CD4-positive, alpha-beta T cell (primary cell): ENCODE measurements at regions not wholly inside any gene's neighbourhood (a gene's known extent, or its start where the extent isn't known, plus 50 kb on each side); places are given as distances from the start of the nearest gene placed in this dataset.

ENCODE experiments used
- ATAC-seq: fragments of 200-7000 bp; cut with Tn5 transposase; one replicate; pipeline ENCODE4 v1.10.0; 2022; ENCODE audit warnings: mild to moderate bottlenecking; ENCODE audit not compliant: poor library complexity
- CTCF ChIA-PET: fragments of 350-600 bp; sonication (Branson Sonifier 250); formaldehyde crosslinking; loops from one replicate; lab custom pipeline; 2021; ENCODE audit warnings: antibody characterized with exemption, inconsistent platforms; lab: Charles Lee
- POLR2A ChIA-PET: fragments of 350-600 bp; sonication (Branson Sonifier 250); formaldehyde crosslinking; loops from one replicate; lab custom pipeline; 2021; ENCODE audit warnings: antibody characterized with exemption, inconsistent platforms; lab: Charles Lee
- DNase-seq, 14 experiments: peaks; one replicate each; pipeline ENCODE4 v3.0.0-alpha.2; 2013 to 2020; ENCODE audit warnings: mixed read lengths in 2 of 14
- H3K27ac ChIP-seq, 2 donors: one replicate each; pipeline versions ENCODE4 v1.5.1 to v1.7.0; 2013; ENCODE audit warnings: low read length in 2 of 2, low read depth in 1 of 2, mild to moderate bottlenecking in 1 of 2
- H3K27me3 ChIP-seq, 2 experiments: 1 replicate in 1 of 2; 2 replicates in 1 of 2; pipeline versions ENCODE4 v1.6.1 to v1.7.0; 2013; ENCODE audit warnings: low read length in 2 of 2, control low read depth in 1 of 2, mild to moderate bottlenecking in 1 of 2, moderate library complexity in 1 of 2; ENCODE audit not compliant: insufficient read depth in 2 of 2, control insufficient read depth in 1 of 2
- H3K36me3 ChIP-seq: one replicate; pipeline ENCODE4 v1.6.1; 2013; ENCODE audit warnings: low read length, control low read depth; ENCODE audit not compliant: insufficient read depth
- H3K4me1 ChIP-seq: one replicate; pipeline ENCODE4 v1.6.1; 2013; ENCODE audit warnings: low read length, control low read depth; ENCODE audit not compliant: insufficient read depth
- H3K4me3 ChIP-seq: one replicate; pipeline ENCODE4 v1.5.1; 2013; ENCODE audit warnings: mild to moderate bottlenecking, low read length, moderate library complexity
- H3K9me3 ChIP-seq, 2 experiments: 1 replicate in 1 of 2; 2 replicates in 1 of 2; pipeline versions ENCODE4 v1.6.1 to v1.7.0; 2013; ENCODE audit warnings: low read length in 2 of 2, mild to moderate bottlenecking in 2 of 2, control low read depth in 1 of 2, moderate library complexity in 1 of 2; ENCODE audit not compliant: control insufficient read depth in 1 of 2, insufficient read depth in 1 of 2
- H3K27ac Mint-ChIP-seq: one replicate; pipeline ENCODE4 v1.8.0; 2020; ENCODE audit warnings: mixed read lengths
- H3K27me3 Mint-ChIP-seq: one replicate; pipeline ENCODE4 v1.8.0; 2021; ENCODE audit warnings: mixed read lengths
- H3K36me3 Mint-ChIP-seq: one replicate; pipeline ENCODE4 v1.8.0; 2021; ENCODE audit warnings: low read depth, mixed read lengths
- H3K4me1 Mint-ChIP-seq: one replicate; pipeline ENCODE4 v1.8.0; 2021; ENCODE audit warnings: low read depth, mixed read lengths
- H3K4me3 Mint-ChIP-seq: one replicate; pipeline ENCODE4 v1.8.0; 2020; ENCODE audit warnings: mild to moderate bottlenecking, mixed read lengths
- H3K9me3 Mint-ChIP-seq: one replicate; pipeline ENCODE4 v1.8.0; 2020; ENCODE audit warnings: mixed read lengths
- CTCF ChIP-seq: fragments of 200-600 bp; IDR thresholded peaks from one replicate; pipeline ENCODE4 v1.8.0; 2022; ENCODE audit warnings: antibody characterized with exemption, mild to moderate bottlenecking
- intact Hi-C, 2 experiments: fragments of 100-400 bp; cut with DNase I in 1 of 2; cut with micrococcal nuclease in 1 of 2; formaldehyde crosslinking; loops; one replicate each; pipeline versions ENCODE4 v1.15.1 to v1.9.0; 2023 to 2025; cut with DNase I, micrococcal nuclease

GRCh38 chr3:24944805-24945520 is 450.3 kb upstream of the THRB start:
- Mint-ChIP-seq H3K36me3 (no peaks in the 10 kb centered on the region), H3K9me3 (no peaks in the 10 kb centered on the region), H3K27ac (no peak overlapping the region), H3K27me3 (no peaks in the 10 kb centered on the region), H3K4me3 (no peak overlapping the region), H3K4me1 (no peaks in the 10 kb centered on the region)
- Histone ChIP-seq H3K4me1 (no peaks in the 10 kb centered on the region), H3K27ac (no peak overlapping the region), H3K36me3 (no peaks in the 10 kb centered on the region), H3K27me3 (no peaks in the 10 kb centered on the region), H3K4me3 (no peak overlapping the region), H3K9me3 (peaks cover 0 to 6% of the 10 kb centered on the region in 2 experiments)
- ATAC-seq, result no peak
- no peak for DNase-seq
- CTCF ChIA-PET, result no interaction called here
- intact Hi-C loops, result no loop called here
- TF ChIP-seq CTCF, result no peak
- POLR2A ChIA-PET, result no interaction called here

- DNase-seq, result no peak
- no peaks in the 10 kb centered on the region for H3K36me3 Mint-ChIP-seq
- intact Hi-C loops, result no loop called here
- no peaks in the 10 kb centered on the region for H3K4me1 Mint-ChIP-seq
- Histone ChIP-seq H3K27ac (no peak overlapping the region), H3K36me3 (no peaks in the 10 kb centered on the region), H3K9me3 (peaks cover 0 to 6% of the 10 kb centered on the region in 2 experiments), H3K4me3 (no peak overlapping the region), H3K4me1 (no peaks in the 10 kb centered on the region), H3K27me3 (no peaks in the 10 kb centered on the region)
- no peak overlapping the region for H3K4me3 Mint-ChIP-seq
- H3K27ac Mint-ChIP-seq, result no peak overlapping the region
- no peaks in the 10 kb centered on the region for H3K27me3 Mint-ChIP-seq
- ChIA-PET POLR2A (no interaction called here), CTCF (no interaction called here)
- H3K9me3 Mint-ChIP-seq, result no peaks in the 10 kb centered on the region
- no peak for TF ChIP-seq CTCF
- no peak for ATAC-seq
These were observed 450.9 kb upstream of the THRB start for GRCh38 chr3:24945563-24945962.

GRCh38 chr3:24947103-24947502 is 452.5 kb upstream of the THRB start:
- no peak for DNase-seq
- H3K27me3 Mint-ChIP-seq, result no peaks in the 10 kb centered on the region
- no peak for ATAC-seq
- POLR2A ChIA-PET, result no interaction called here
- Histone ChIP-seq H3K27me3 (no peaks in the 10 kb centered on the region), H3K4me3 (no peak overlapping the region), H3K4me1 (no peaks in the 10 kb centered on the region), H3K36me3 (no peaks in the 10 kb centered on the region), H3K27ac (no peak overlapping the region), H3K9me3 (peaks cover 0 to 6% of the 10 kb centered on the region in 2 experiments)
- no peaks in the 10 kb centered on the region for H3K4me1 Mint-ChIP-seq
- H3K36me3 Mint-ChIP-seq, result no peaks in the 10 kb centered on the region
- no peaks in the 10 kb centered on the region for H3K9me3 Mint-ChIP-seq
- CTCF ChIA-PET, result no interaction called here
- TF ChIP-seq CTCF, result no peak
- intact Hi-C loops, result no loop called here
- H3K4me3 Mint-ChIP-seq, result no peak overlapping the region
- no peak overlapping the region for H3K27ac Mint-ChIP-seq
